Midbrain (tissue), 1 donor: ENCODE measurements at regions not wholly inside any gene's neighbourhood (a gene's known extent, or its start where the extent isn't known, plus 50 kb on each side); places are given as distances from the start of the nearest gene placed in this dataset.
A peak's percentile ranks its signal among the peaks of the same experiment; 100 is the strongest.
"Not testable (repeated sequence)": the region's sequence is repeated elsewhere in the genome, so short reads cannot be mapped to it uniquely, and the experiment has no call there.

Experiments
- DNase-seq: peaks from one replicate; lab custom pipeline; 2025; lab: John Stamatoyannopoulos, UW

- DNase-seq = no peak
Observed at GRCh38 chr1:234763367-234763766, 153.4 kb upstream of the IRF2BP2 start.

DNA sequence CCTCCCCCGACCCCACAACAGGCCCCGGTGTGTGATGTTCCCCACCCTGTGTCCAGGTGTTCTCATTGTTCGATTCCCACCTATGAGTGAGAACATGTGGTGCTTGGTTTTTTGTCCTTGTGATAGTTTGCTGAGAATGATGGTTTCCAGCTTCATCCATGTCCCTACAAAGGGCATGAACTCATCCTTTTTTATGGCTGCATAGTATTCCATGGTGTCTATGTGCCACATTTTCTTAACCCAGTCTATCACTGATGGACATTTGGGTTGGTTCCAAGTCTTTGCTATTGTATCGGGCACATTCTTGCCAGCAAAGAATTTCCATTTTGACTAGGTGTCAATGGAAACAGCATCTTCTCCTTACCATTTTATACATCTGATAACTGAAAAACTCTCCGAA, 152.1 kb upstream of the IRF2BP2 start:
- DNase-seq = not testable (repeated sequence)

GRCh38 chr1:234760303-234760723, 150.3 kb upstream of the IRF2BP2 start:
- DNase-seq = no peak

- no peak for DNase-seq
Observed at GRCh38 chr1:234759888-234760287, 149.9 kb upstream of the IRF2BP2 start.

GRCh38 chr1:234758851-234759250, 148.9 kb upstream of the IRF2BP2 start:
- no peak for DNase-seq

GRCh38 chr1:234756857-234757256, 146.9 kb upstream of the IRF2BP2 start:
- DNase-seq = no peak

DNA sequence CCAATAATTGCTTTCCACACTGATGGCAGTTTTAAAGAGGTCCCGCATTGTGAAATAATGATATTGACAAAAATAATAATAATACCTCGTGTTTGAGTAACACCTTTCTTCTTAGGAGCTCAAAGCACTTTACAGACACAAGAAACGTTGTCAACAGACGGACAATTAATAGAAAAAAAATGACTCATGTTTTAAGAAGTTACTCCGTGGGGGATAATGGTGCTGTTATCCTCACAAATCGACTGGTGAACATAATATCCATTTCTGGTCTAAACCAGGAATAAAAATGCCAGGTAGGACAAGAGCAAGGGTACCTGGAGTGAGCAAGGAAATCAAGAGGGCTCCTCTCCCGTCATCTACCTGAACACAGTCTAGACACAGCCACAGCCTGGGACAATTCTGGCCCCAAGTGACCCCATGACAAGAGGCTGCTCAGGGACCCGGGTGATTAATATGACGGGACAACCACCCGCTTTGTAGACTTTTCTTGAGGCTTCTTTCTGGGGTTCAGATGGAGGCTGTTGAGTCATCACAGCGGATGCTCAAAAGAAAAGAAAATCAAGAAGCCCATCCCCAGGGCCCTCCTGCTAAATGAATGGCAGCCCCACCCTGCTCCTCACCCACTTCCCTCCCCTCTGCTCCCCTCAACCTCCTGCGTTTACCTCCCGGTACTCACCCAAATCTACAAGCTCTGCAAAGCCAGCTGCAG, 146.2 kb upstream of the IRF2BP2 start:
- no peak for DNase-seq

- peak; percentile 87 for DNase-seq
Observed at GRCh38 chr1:234755449-234755863, 145.5 kb upstream of the IRF2BP2 start.

- no peak for DNase-seq
Observed at GRCh38 chr1:234753979-234754378, 144.0 kb upstream of the IRF2BP2 start.

- DNase-seq = no peak
Observed at GRCh38 chr1:234752927-234753326, 142.9 kb upstream of the IRF2BP2 start.

GRCh38 chr1:234751678-234752077, 141.7 kb upstream of the IRF2BP2 start:
- DNase-seq = peak; percentile 31

GRCh38 chr1:234750922-234751627, 141.1 kb upstream of the IRF2BP2 start:
- DNase-seq = peak; percentile 77

DNA sequence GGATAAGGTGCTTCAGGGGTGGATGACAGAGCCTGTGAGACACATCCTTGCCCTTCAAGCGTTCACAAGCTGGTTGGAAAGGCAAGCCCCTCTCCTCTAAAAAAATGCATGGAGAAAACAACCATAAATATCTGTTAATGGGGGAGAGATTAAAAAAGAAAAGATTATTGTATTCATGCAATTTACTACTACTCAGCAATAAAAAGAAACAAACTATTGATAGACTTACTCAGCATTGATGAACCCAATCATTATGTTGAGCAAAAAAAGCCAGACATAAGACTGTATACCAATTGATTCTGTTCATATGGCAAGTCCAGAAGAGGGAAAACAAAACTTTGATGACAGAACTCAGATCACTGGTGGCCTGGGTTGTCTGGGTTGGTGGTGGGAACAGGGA, 138.7 kb upstream of the IRF2BP2 start:
- DNase-seq = no peak

DNA sequence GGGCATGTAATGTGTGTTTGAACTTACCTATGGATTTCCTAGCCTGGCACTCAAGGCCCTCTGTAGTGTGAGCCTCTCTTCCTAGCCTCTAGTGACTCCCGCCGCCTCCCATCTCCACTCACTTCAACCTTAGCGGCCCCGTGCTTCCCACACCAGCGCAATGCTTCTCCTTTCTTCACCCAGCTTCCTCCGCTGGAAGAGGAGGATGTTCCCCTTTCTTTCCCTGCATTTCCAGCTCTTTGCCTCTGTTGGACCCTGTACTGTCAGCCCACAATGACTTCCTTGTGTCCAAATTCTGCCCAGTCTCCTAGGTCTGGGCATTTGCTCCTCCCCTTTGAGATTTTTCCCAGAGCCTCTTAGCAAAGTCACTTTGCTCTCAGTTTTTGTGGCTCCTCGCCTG, 138.1 kb upstream of the IRF2BP2 start:
- DNase-seq = no peak

GRCh38 chr1:234746798-234747196, 136.8 kb upstream of the IRF2BP2 start:
- no peak for DNase-seq

GRCh38 chr1:234745844-234746797, 136.1 kb upstream of the IRF2BP2 start:
- no peak for DNase-seq

DNA sequence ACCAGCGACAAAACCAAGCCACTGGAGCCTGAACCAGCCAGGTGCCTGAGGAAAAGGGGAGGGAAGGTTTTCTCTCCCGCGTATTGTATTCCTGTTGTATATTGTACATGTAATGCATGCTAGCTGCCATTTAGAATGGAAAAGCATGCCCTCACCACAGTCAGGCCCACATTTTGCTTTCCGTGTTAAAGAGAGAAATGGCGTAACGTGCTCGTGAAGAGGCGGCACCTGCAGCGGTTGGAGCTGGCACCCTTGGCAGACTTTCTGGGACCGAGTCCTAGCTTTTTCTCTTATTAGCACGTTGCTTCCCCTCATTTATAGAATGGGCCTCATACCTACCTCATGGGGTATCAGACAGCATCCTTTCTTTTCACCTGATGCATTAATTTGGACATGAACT, 135.3 kb upstream of the IRF2BP2 start:
- DNase-seq = no peak

- peak; percentile 40 for DNase-seq
Observed at GRCh38 chr1:234743791-234744611, 134.0 kb upstream of the IRF2BP2 start.

DNA sequence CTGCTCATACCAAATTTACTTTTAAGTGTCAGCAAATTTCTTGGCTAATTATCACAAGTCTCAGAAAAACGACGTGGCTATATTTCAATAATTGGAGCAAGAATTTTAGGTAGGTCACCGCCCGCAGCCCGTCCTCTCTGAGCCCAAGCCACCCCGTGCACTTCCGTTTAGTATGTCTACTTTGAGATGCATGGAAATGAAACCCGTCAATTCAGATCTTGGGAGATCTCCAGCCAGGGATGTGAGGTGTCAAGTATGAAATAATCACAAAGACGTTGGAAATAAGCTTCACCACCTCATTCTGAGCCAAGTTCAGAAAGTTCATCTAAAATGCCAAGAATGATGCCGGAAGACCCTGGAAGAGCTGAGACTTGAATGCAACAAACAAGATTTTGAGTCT, 132.6 kb upstream of the IRF2BP2 start:
- no peak for DNase-seq

- DNase-seq = peak; percentile 27
Observed at GRCh38 chr1:234737967-234738314, 128.0 kb upstream of the IRF2BP2 start.

GRCh38 chr1:234735916-234736315, 125.9 kb upstream of the IRF2BP2 start:
- no peak for DNase-seq

DNA sequence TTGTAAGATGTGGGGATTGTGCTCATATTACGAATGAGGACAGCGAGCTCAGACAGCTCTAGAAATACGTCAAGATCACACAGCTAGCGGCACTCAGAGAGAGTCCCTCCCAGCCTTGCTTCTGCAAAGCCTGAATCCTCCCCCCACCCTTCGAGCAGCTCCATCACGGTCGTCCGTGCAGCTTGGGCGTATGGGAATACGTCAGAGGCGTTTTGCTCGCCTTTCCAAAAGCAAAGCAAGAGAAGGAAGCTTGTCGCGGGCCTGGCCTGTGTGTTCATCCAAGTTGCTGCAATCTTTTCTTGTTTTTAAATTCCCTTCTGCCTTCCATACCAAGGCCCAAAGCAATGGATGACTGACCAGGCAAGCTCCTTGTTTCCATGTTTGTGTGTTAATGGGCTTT, 125.5 kb upstream of the IRF2BP2 start:
- no peak for DNase-seq
